Epithelial cell of prostate (primary cell): ENCODE measurements at regions not wholly inside any gene's neighbourhood (a gene's known extent, or its start where the extent isn't known, plus 50 kb on each side); places are given as distances from the start of the nearest gene placed in this dataset.
"Not testable (repeated sequence)": the region's sequence is repeated elsewhere in the genome, so short reads cannot be mapped to it uniquely, and the experiment has no call there.

Experiments
- DNase-seq: peaks from one replicate; pipeline ENCODE4 v3.0.0-alpha.2; 2011; ENCODE audit warnings: low read depth, low spot score
- H3K27ac ChIP-seq: fragments of 450-650 bp; 2 replicates; pipeline ENCODE4 v1.5.1; 2017; ENCODE audit warnings: mild to moderate bottlenecking

GRCh38 chr17:68097161-68097805 lies 61.7 kb downstream of the KPNA2 start:
- no peak for DNase-seq
- H3K27ac ChIP-seq, result no peak overlapping the region

- H3K27ac ChIP-seq, DNase-seq: not testable (repeated sequence)
Observed at GRCh38 chr17:68099341-68099753, 63.8 kb downstream of the KPNA2 start.

GRCh38 chr17:68100000-68100641 lies 64.6 kb downstream of the KPNA2 start:
- no peak overlapping the region for H3K27ac ChIP-seq
- DNase-seq, result no peak

DNA sequence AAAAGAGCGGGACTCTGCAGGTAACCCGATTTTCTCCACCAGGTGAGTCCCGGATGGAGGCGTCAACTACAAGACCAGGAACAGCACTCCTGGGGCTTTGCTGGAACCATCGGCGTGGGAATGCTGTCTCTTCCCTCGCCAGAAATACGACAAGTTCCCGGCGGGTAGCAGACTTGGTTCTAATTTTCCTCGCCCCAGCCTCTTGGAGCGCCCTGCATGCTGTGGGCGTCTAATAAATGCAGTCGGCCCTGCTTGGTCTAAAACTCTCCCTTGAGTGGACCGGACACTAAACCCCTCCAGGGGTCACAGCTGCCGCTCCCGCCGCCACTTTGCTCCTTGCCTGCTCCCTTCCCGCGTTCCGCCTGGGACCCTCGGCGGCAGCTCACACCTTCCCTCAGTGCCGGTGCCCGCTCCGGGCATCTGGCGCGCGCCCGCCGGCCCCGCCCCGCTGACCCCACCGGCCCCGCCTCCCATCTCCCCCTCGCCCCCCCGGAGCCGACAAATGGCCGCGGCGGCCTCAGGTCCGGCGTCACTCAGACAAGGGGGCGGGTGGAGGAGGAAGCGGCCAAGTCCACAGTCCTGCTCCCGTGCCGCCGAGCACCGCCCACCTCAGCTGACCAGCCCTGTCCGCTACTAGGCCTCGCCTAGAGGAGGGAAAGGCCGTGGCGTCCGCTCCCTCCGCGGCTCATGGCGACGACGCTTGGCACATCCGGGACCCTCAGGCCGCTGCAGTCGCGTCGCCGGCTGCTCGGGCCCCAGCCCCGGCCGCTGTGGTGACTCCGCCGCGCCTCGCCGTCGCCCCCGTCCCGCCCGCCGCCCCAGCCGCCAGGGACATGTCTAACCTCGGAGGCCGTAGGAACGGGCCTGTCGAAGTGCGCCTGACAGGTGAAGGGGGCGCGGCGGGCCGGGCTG lies 65.8 kb downstream of the KPNA2 start:
- peak; percentile 34 for DNase-seq
- H3K27ac ChIP-seq, result peak overlapping the region; percentile 50

DNA sequence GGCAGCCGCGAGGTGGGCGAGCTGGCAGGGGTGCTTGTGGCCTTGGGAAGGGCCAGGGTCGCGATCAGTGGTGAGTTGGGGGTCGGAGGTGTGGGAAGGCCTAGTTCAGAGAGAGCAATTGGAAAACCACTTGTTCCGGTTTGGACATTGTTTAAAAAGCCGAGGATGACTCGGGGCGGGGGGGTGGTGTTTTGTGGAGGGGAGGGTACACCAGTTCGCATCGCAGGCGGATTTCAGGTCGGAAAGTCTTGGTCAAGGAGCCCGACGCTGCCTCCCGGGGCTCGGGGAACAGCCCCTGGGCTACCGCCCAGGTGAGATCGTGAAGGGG lies 66.4 kb downstream of the KPNA2 start:
- DNase-seq, result no peak
- H3K27ac ChIP-seq, result peak overlapping the region; percentile 50

DNA sequence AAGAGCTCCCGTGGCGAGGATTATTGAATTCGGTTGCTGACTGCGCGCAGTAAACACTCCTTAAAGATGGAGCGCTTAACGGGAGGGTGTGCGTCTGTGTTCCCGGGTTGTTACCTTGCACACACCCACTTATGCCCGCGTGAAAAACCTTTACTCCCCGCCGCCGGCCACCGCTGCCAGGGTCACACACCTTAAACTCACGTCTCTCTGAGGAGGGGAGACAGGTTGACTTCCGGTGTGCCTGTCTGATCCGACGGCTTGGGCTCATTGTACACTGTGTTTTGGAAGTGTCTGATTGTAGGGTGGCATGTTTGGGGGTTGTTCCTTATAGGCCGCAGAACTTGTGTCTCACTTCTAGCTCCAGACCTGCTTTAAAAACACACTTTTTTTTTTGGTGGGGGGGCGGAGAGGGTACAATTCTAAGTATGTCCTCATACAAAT lies 66.8 kb downstream of the KPNA2 start:
- H3K27ac ChIP-seq, result peak overlapping the region; percentile 50
- DNase-seq, result no peak

DNA sequence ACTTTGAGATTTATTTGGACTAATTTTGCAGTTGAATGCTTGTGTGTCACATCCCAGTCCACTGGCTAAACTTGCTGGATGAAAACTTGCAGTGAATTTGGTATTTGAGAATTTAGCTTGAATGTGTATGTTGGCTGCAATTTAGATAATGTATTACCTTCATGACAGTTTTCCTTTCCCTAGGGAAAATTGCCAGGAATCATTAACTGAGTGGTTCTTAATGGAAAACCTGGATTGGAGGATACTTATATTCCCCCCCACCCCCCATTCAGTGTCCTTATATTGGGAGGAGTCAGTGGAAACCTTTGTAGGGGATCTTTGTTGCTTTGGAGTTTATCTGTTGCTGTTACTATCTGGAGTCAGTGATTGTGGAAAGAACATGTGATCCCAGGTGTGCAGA lies 67.6 kb downstream of the KPNA2 start:
- no peak overlapping the region for H3K27ac ChIP-seq
- no peak for DNase-seq

DNA sequence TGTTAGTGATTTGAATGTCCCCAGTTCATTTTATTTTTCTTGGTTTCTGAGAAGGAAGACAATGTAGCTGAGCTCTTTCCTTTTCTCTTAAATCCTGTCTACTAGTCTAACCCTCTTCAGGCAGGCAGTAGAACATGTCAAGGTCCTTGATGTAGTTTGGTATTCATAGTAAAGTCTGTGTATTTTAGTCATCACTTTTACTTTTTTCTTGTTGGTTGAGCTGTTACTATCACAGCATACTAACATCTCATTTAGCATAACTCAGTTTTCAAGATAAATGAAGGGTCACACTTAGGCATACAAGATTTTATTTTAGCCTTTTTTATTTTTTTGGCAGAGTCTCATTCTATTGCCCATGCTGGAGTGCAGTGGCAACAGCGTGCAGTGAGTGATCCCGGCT lies 70.5 kb downstream of the KPNA2 start:
- DNase-seq, result no peak
- H3K27ac ChIP-seq, result no peak overlapping the region

GRCh38 chr17:68107373-68107772 lies 71.8 kb downstream of the KPNA2 start:
- no peak overlapping the region for H3K27ac ChIP-seq
- DNase-seq, result no peak

GRCh38 chr17:68108313-68109000 lies 72.9 kb downstream of the KPNA2 start:
- H3K27ac ChIP-seq, result no peak overlapping the region
- no peak for DNase-seq

GRCh38 chr17:68109404-68109803 lies 73.9 kb downstream of the KPNA2 start:
- DNase-seq, H3K27ac ChIP-seq: not testable (repeated sequence)

- not testable (repeated sequence) for H3K27ac ChIP-seq, DNase-seq
Observed at GRCh38 chr17:68116211-68116610, 80.7 kb downstream of the KPNA2 start.

DNA sequence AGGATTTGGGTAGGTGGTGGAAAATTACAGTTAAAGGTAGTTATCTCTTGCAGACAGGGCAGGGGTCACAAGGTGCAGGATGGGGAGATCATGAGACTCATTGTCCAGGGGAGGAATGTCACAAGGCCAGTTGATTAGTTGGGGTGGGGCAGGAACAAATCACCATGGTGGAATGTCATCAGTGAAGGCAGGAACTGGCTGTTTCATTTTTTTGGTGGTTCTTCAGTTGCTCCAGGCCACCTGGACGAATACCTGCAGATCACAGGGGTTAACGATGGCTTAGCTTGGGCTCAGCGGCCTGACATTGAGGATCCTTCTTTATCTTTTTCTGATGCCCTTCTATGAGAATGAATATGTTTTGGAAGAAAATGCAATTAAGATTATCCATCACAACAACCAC lies 87.1 kb downstream of the KPNA2 start:
- no peak overlapping the region for H3K27ac ChIP-seq
- no peak for DNase-seq

GRCh38 chr17:68125111-68125870 lies 89.8 kb downstream of the KPNA2 start:
- H3K27ac ChIP-seq, result no peak overlapping the region
- DNase-seq, result no peak

- DNase-seq, result no peak
- H3K27ac ChIP-seq, result no peak overlapping the region
Observed at GRCh38 chr17:68127914-68128313, 92.4 kb downstream of the KPNA2 start.

DNA sequence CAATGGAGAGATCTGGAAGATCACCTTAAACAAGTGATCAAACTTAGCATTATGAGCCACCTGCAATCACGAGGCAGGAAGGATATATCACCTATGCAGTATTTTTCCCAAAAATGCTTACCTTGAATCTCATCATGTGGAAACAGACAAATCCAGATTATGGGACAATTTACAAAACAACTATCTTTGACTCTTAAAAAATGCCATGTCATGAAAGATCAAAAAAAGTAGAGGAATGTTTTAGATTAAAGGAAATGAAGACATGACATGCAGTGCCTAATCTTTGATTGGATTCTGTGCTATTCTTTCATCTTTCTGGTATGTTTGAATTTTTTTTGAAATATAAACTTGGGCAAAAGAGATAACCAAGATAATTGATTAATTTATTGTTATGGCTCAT lies 95.9 kb downstream of the KPNA2 start:
- DNase-seq, result no peak
- H3K27ac ChIP-seq, result no peak overlapping the region

GRCh38 chr17:68133346-68134045 lies 98.0 kb downstream of the KPNA2 start:
- DNase-seq, result no peak
- H3K27ac ChIP-seq, result no peak overlapping the region

GRCh38 chr17:68134046-68134637 lies 98.6 kb downstream of the KPNA2 start:
- no peak overlapping the region for H3K27ac ChIP-seq
- no peak for DNase-seq

DNA sequence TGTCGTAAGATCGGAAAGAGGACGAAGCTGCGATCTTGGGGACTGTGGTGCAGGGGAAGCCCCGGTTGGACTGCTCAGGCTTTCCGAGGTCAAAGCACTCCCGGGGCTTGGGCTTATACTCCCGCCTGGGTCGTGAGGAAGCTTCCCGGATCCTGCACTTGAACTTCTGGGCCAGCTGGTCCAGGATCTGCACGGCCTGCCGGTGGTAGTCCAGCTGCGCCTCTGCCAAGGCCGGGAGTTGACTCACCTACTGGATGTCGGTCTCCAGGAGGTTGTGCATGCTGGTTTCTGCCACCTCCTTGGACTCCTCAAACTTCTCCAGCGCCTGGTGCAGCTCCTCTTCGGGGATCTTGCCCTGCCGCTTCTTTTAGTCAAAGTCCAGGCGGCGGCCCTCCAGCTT lies 99.2 kb downstream of the KPNA2 start:
- no peak for DNase-seq
- no peak overlapping the region for H3K27ac ChIP-seq
